Vagina (tissue), 2 donors: ENCODE measurements at regions not wholly inside any gene's neighbourhood (a gene's known extent, or its start where the extent isn't known, plus 50 kb on each side); places are given as distances from the start of the nearest gene placed in this dataset.

Experiments
- DNase-seq, 2 donors: peaks; one replicate each; pipeline ENCODE4 v3.0.0-alpha.2; 2017; ENCODE audit errors: extremely low spot score in 2 of 2
- H3K27ac ChIP-seq: fragments of 200-600 bp; sonication (generic); one replicate; pipeline ENCODE4 v1.5.1; 2019
- H3K27me3 ChIP-seq: fragments of 200-600 bp; sonication (generic); one replicate; pipeline ENCODE4 v1.5.1; 2019
- H3K36me3 ChIP-seq, 2 donors: fragments of 200-600 bp; sonication (generic); one replicate each; pipeline ENCODE4 v1.5.1; 2017 to 2019
- H3K4me1 ChIP-seq: fragments of 200-600 bp; sonication (generic); one replicate; pipeline ENCODE4 v1.5.1; 2019
- H3K4me3 ChIP-seq, 2 donors: fragments of 200-600 bp; sonication (generic); 1 replicate in 1 of 2; 2 replicates in 1 of 2; pipeline ENCODE4 v1.5.1; 2016 to 2019
- H3K9me3 ChIP-seq: fragments of 200-600 bp; sonication (generic); one replicate; pipeline ENCODE4 v1.5.1; 2019
- CTCF ChIP-seq, 3 experiments: fragments of 450-650 bp in 2 of 3; fragments of 200-600 bp in 1 of 3; sonication (generic) in 1 of 3; IDR thresholded peaks; one replicate each; pipeline ENCODE4 v1.5.1; 2017 to 2019; ENCODE audit warnings: antibody characterized with exemption in 3 of 3, mild to moderate bottlenecking in 2 of 3, moderate library complexity in 2 of 3
- POLR2A ChIP-seq, 2 donors: fragments of 450-650 bp; IDR thresholded peaks; one replicate each; pipeline ENCODE4 v1.6.1; 2017; ENCODE audit warnings: antibody characterized with exemption in 2 of 2, mild to moderate bottlenecking in 2 of 2, moderate library complexity in 2 of 2
- POLR2AphosphoS5 ChIP-seq, 2 donors: sonication (generic); formaldehyde crosslinking; IDR thresholded peaks; one replicate each; pipeline ENCODE4 v1.9.0; 2017; ENCODE audit warnings: antibody characterized with exemption in 2 of 2, mild to moderate bottlenecking in 2 of 2, low read depth in 1 of 2; ENCODE audit not compliant: insufficient read depth in 1 of 2
- intact Hi-C: fragments of 100-400 bp; cut with DNase I; formaldehyde crosslinking; loops from one replicate; pipeline ENCODE4 v1.15.1; 2023

GRCh38 chr6:85390775-85391174, 59.1 kb upstream of the NT5E start:
- no peak overlapping the region for H3K27ac ChIP-seq
- no peaks in the 10 kb centered on the region for H3K4me1 ChIP-seq
- DNase-seq, result no peak
- intact Hi-C loops, result no loop called here
- H3K36me3 ChIP-seq, result no peaks in the 10 kb centered on the region
- no peak overlapping the region for H3K4me3 ChIP-seq
- H3K27me3 ChIP-seq, result no peaks in the 10 kb centered on the region
- no peaks in the 10 kb centered on the region for H3K9me3 ChIP-seq
- TF ChIP-seq POLR2AphosphoS5 (IDR thresholded peaks at IDR 0.05; ENCODE audit: insufficient read depth in 1 of 2, low read depth in 1 of 2) (no peak), CTCF (IDR thresholded peaks at IDR 0.05) (no peak), POLR2A (IDR thresholded peaks at IDR 0.05) (no peak)

- no peak overlapping the region for H3K27ac ChIP-seq
- intact Hi-C loops, result no loop called here
- no peaks in the 10 kb centered on the region for H3K4me1 ChIP-seq
- no peaks in the 10 kb centered on the region for H3K27me3 ChIP-seq
- H3K9me3 ChIP-seq, result no peaks in the 10 kb centered on the region
- no peaks in the 10 kb centered on the region for H3K36me3 ChIP-seq
- no peak overlapping the region for H3K4me3 ChIP-seq
- no peak for DNase-seq
- TF ChIP-seq POLR2A (IDR thresholded peaks at IDR 0.05), result no peak
- TF ChIP-seq CTCF (IDR thresholded peaks at IDR 0.05), result no peak
- no peak for TF ChIP-seq POLR2AphosphoS5 (IDR thresholded peaks at IDR 0.05; ENCODE audit: insufficient read depth in 1 of 2, low read depth in 1 of 2)
Measured at GRCh38 chr6:85390105-85390728, 59.7 kb upstream of the NT5E start.

- H3K27ac ChIP-seq, result no peak overlapping the region
- DNase-seq, result no peak
- no peaks in the 10 kb centered on the region for H3K4me1 ChIP-seq
- no peaks in the 10 kb centered on the region for H3K9me3 ChIP-seq
- TF ChIP-seq CTCF (IDR thresholded peaks at IDR 0.05), result no peak
- no peak for TF ChIP-seq POLR2A (IDR thresholded peaks at IDR 0.05)
- TF ChIP-seq POLR2AphosphoS5 (IDR thresholded peaks at IDR 0.05; ENCODE audit: insufficient read depth in 1 of 2, low read depth in 1 of 2), result no peak
- H3K27me3 ChIP-seq, result no peaks in the 10 kb centered on the region
- no peaks in the 10 kb centered on the region for H3K36me3 ChIP-seq
- intact Hi-C loops, result no loop called here
- no peak overlapping the region for H3K4me3 ChIP-seq
Measured at GRCh38 chr6:85389151-85389797, 60.6 kb upstream of the NT5E start.

- intact Hi-C loops, result no loop called here
- no peak for DNase-seq
- Histone ChIP-seq H3K4me1 (no peaks in the 10 kb centered on the region), H3K9me3 (no peaks in the 10 kb centered on the region), H3K27me3 (no peaks in the 10 kb centered on the region), H3K36me3 (no peaks in the 10 kb centered on the region), H3K27ac (no peak overlapping the region), H3K4me3 (no peak overlapping the region)
- TF ChIP-seq CTCF (IDR thresholded peaks at IDR 0.05) (no peak), POLR2AphosphoS5 (IDR thresholded peaks at IDR 0.05; ENCODE audit: insufficient read depth in 1 of 2, low read depth in 1 of 2) (no peak), POLR2A (IDR thresholded peaks at IDR 0.05) (no peak)
Measured at GRCh38 chr6:85388531-85388930, 61.4 kb upstream of the NT5E start.

- H3K27me3 ChIP-seq, result no peaks in the 10 kb centered on the region
Measured at GRCh38 chr6:85385636-85386315, 64.1 kb upstream of the NT5E start.

More at GRCh38 chr6:85385636-85386315, 64.1 kb upstream of the NT5E start:
- DNase-seq, result no peak
- no peaks in the 10 kb centered on the region for H3K4me1 ChIP-seq
- no peaks in the 10 kb centered on the region for H3K36me3 ChIP-seq
- no peaks in the 10 kb centered on the region for H3K9me3 ChIP-seq
- no peak overlapping the region for H3K4me3 ChIP-seq
- TF ChIP-seq POLR2AphosphoS5 (IDR thresholded peaks at IDR 0.05; ENCODE audit: insufficient read depth in 1 of 2, low read depth in 1 of 2) (no peak), POLR2A (IDR thresholded peaks at IDR 0.05) (no peak), CTCF (IDR thresholded peaks at IDR 0.05) (no peak)
- no peak overlapping the region for H3K27ac ChIP-seq
- intact Hi-C loops, result no loop called here
